HepG2 (cell line): ENCODE measurements at regions not wholly inside any gene's neighbourhood (a gene's known extent, or its start where the extent isn't known, plus 50 kb on each side); places are given as distances from the start of the nearest gene placed in this dataset.

Experiments used
- ATAC-seq: fragments of 200-7000 bp; cut with Tn5 transposase; 3 replicates; pipeline ENCODE4 v1.9.1; 2020; ENCODE audit warnings: mild to moderate bottlenecking, moderate library complexity
- BruUV-seq: library from RNA; stranded (reverse); fragments of 400-500 nt; replicated peaks from 2 replicates; lab custom pipeline; 2021; lab: Mats Ljungman, UMichigan
- CTCF ChIA-PET: fragments of 300-600 bp; formaldehyde crosslinking; extraction: SDS; loops from one replicate; lab custom pipeline; 2021; ENCODE audit warnings: low total read pairs, inconsistent platforms, low intra/inter-chr PET ratio; lab: Yijun Ruan, JAX
- POLR2A ChIA-PET: fragments of 350-600 bp; sonication (Branson Sonifier 250); formaldehyde crosslinking; loops from one replicate; lab custom pipeline; 2020; ENCODE audit warnings: antibody characterized with exemption, inconsistent platforms; lab: Yijun Ruan, JAX
- DNase-seq: peaks from one replicate; pipeline ENCODE4 v3.0.0-alpha.2; 2015; ENCODE audit warnings: low spot score
- FAIRE-seq: peaks from 3 replicates; lab custom pipeline; 2011; peaks lifted over from hg19 to GRCh38; lab: Jason Lieb, UNC
- H2AFZ ChIP-seq: one replicate; pipeline ENCODE4 v1.6.1; 2011; ENCODE audit warnings: low read length, inconsistent platforms
- H3K27ac ChIP-seq: fragments of 300-600 bp; 3 replicates; pipeline ENCODE4 v1.8.0; 2011; ENCODE audit warnings: mixed run types, mild to moderate bottlenecking, mixed read lengths, low read length, inconsistent platforms; ENCODE audit not compliant: insufficient read depth; ENCODE audit errors: extremely low read length
- H3K27me3 ChIP-seq, 2 experiments: fragments of 200-600 bp in 1 of 2; 2 replicates in 1 of 2; 3 replicates in 1 of 2; pipeline versions ENCODE4 v1.6.0 to v1.8.0; 2011; ENCODE audit warnings: low read length in 2 of 2, mild to moderate bottlenecking in 2 of 2, moderate library complexity in 2 of 2, inconsistent platforms in 1 of 2; ENCODE audit not compliant: insufficient read depth in 2 of 2, control insufficient read depth in 1 of 2
- H3K36me3 ChIP-seq, 2 experiments: fragments of 200-600 bp in 1 of 2; replicated peaks in 1 of 2; 2 replicates in 1 of 2; 3 replicates in 1 of 2; pipeline versions ENCODE4 v1.5.1 to v1.8.0; 2011; ENCODE audit warnings: low read length in 2 of 2, inconsistent platforms in 1 of 2; ENCODE audit not compliant: insufficient read depth in 2 of 2, control insufficient read depth in 1 of 2
- H3K4me1 ChIP-seq: 2 replicates; pipeline ENCODE4 v1.5.1; 2012; ENCODE audit warnings: low read length, inconsistent platforms; ENCODE audit not compliant: insufficient read depth
- H3K4me2 ChIP-seq: 2 replicates; pipeline ENCODE4 v1.6.0; 2011; ENCODE audit warnings: low read depth, low read length, inconsistent platforms
- H3K4me3 ChIP-seq, 3 experiments: fragments of 200-600 bp in 1 of 3; sonication (generic), shearing (Covaris generic) in 1 of 3; replicated peaks in 1 of 3; 2 replicates each; pipeline ENCODE4 v1.5.1; 2011 to 2016; ENCODE audit warnings: low read length in 3 of 3, inconsistent platforms in 2 of 3, low read depth in 2 of 3, mild to moderate bottlenecking in 2 of 3, control low read depth in 1 of 3, mixed read lengths in 1 of 3; ENCODE audit not compliant: insufficient read depth in 1 of 3
- H3K79me2 ChIP-seq: one replicate; pipeline ENCODE4 v1.6.1; 2011; ENCODE audit warnings: low read length, inconsistent platforms; ENCODE audit not compliant: insufficient read depth
- H3K9ac ChIP-seq: 2 replicates; pipeline ENCODE4 v1.6.0; 2011; ENCODE audit warnings: mild to moderate bottlenecking, low read depth, low read length, inconsistent platforms; ENCODE audit not compliant: insufficient read depth
- H3K9me3 ChIP-seq: 2 replicates; pipeline ENCODE4 v1.5.1; 2012; ENCODE audit warnings: mild to moderate bottlenecking, low read length
- H4K20me1 ChIP-seq: 2 replicates; pipeline ENCODE4 v1.6.0; 2011; ENCODE audit warnings: inconsistent platforms, mild to moderate bottlenecking, low read length, moderate library complexity; ENCODE audit not compliant: insufficient read depth
- GATAD2A ChIP-seq: IDR thresholded peaks from 2 replicates; pipeline ENCODE4 v1.6.1; 2016
- ZNF34 ChIP-seq: sonication (generic); formaldehyde crosslinking; IDR thresholded peaks from 2 replicates; pipeline ENCODE4 v1.4.0; 2020; ENCODE audit warnings: mild to moderate bottlenecking, missing genetic modification reagents, borderline replicate concordance
- ZNF512 ChIP-seq: sonication (generic); formaldehyde crosslinking; IDR thresholded peaks from 2 replicates; pipeline ENCODE4 v1.4.0; 2020; ENCODE audit warnings: mild to moderate bottlenecking, missing genetic modification reagents
- ZNF564 ChIP-seq: sonication (generic); formaldehyde crosslinking; IDR thresholded peaks from 2 replicates; pipeline ENCODE4 v1.8.1; 2023; ENCODE audit warnings: mild to moderate bottlenecking, missing genetic modification reagents
- WGBS: methylation state at CpG from one replicate; pipeline ENCODE4 v1.1.6; 2017; ENCODE audit warnings: low lambda C conversion rate; 5-methylcytosine and 5-hydroxymethylcytosine counted together
- in situ Hi-C: cut with HindIII; loops from 2 replicates; pipeline ENCODE4 v1.10.0; 2017; ENCODE audit warnings: low pct_unique_long_range_greater_than_20kb; ENCODE audit not compliant: extremely low pct_ligation_motif_present
- intact Hi-C: fragments of 100-400 bp; cut with micrococcal nuclease; formaldehyde crosslinking; loops from one replicate; pipeline ENCODE4 v1.10.0; 2022; ENCODE audit not compliant: unreplicated experiment
- TF ChIP-seq, protein P1 (sequence below): sonication (generic); formaldehyde crosslinking; IDR thresholded peaks from 2 replicates; pipeline ENCODE4; 2020; ENCODE audit warnings: missing genetic modification reagents, mild to moderate bottlenecking, borderline replicate concordance
- TF ChIP-seq, protein P2 (sequence below): sonication (generic); formaldehyde crosslinking; conservative IDR thresholded peaks from 2 replicates; pipeline ENCODE4 v1.4.0; 2020; ENCODE audit warnings: missing genetic modification reagents
- TF ChIP-seq, protein P3 (sequence below): sonication (generic); formaldehyde crosslinking; IDR thresholded peaks from 2 replicates; pipeline ENCODE4 v1.4.0; 2020; ENCODE audit warnings: missing genetic modification reagents

DNA sequence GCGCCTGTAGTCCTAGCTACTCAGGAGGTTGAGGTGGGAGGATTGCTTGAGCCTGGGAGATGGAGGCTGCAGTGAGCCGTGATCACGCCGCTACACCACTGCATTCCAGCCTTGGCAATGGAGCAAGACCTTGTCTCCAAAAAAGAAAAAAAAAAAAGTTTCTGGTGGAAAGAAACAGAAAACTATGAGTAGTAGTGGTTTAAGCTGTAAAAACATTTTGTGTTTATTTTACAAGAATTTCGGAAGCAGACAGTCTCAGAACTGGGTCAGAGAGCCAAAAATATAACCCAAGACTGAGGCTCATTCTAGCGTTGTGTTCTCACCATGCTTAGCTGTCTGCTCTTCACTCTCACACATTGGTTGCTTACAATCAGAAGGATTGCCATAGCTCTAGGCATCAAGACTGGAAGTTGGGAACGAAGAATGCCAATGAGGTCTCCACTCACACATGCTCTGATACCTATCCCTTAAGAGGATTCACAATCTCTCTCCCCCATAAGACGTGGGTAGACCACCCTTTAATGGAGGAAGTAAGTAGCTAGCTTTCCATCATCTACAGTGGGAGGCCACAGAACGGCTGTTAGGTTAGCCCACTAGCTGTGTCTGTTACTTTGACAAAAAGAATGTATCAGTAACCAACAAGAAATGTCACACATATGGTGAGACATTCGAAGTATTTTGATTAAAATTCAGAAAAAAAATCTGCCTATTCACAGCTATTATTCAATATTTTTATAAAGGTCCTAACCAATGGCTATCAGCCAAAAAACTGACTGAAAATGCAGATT lies 117.6 kb upstream of the RASSF8 start:
- DNase-seq, result no peak
- Histone ChIP-seq H3K27ac (no peak overlapping the region), H3K9me3 (no peaks in the 10 kb centered on the region), H3K4me3 (no peak overlapping the region), H3K9ac (no peak overlapping the region), H3K79me2 (no peaks in the 10 kb centered on the region), H2AFZ (no peak overlapping the region), H4K20me1 (no peaks in the 10 kb centered on the region), H3K4me2 (no peak overlapping the region), H3K4me1 (no peaks in the 10 kb centered on the region), H3K36me3 (no peaks in the 10 kb centered on the region), H3K27me3 (no peaks in the 10 kb centered on the region)
- no peak for FAIRE-seq
- in situ Hi-C loops (no loop called here), intact Hi-C loops (no loop called here)
- BruUV-seq, result no TSS peak
- POLR2A ChIA-PET, result no interaction called here
- CTCF ChIA-PET, result no interaction called here
- no peak for ATAC-seq
- WGBS, result 31% methylated on average over 10 of the region's 10 CpGs
- TF ChIP-seq, protein P1, sequence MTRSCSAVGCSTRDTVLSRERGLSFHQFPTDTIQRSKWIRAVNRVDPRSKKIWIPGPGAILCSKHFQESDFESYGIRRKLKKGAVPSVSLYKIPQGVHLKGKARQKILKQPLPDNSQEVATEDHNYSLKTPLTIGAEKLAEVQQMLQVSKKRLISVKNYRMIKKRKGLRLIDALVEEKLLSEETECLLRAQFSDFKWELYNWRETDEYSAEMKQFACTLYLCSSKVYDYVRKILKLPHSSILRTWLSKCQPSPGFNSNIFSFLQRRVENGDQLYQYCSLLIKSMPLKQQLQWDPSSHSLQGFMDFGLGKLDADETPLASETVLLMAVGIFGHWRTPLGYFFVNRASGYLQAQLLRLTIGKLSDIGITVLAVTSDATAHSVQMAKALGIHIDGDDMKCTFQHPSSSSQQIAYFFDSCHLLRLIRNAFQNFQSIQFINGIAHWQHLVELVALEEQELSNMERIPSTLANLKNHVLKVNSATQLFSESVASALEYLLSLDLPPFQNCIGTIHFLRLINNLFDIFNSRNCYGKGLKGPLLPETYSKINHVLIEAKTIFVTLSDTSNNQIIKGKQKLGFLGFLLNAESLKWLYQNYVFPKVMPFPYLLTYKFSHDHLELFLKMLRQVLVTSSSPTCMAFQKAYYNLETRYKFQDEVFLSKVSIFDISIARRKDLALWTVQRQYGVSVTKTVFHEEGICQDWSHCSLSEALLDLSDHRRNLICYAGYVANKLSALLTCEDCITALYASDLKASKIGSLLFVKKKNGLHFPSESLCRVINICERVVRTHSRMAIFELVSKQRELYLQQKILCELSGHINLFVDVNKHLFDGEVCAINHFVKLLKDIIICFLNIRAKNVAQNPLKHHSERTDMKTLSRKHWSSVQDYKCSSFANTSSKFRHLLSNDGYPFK (CRISPR knock-in tag), result no peak
- TF ChIP-seq GATAD2A (CRISPR knock-in tag) (no peak), ZNF34 (CRISPR knock-in tag) (no peak), ZNF512 (CRISPR knock-in tag) (no peak), ZNF564 (CRISPR knock-in tag) (no peak)
- TF ChIP-seq, protein P2, sequence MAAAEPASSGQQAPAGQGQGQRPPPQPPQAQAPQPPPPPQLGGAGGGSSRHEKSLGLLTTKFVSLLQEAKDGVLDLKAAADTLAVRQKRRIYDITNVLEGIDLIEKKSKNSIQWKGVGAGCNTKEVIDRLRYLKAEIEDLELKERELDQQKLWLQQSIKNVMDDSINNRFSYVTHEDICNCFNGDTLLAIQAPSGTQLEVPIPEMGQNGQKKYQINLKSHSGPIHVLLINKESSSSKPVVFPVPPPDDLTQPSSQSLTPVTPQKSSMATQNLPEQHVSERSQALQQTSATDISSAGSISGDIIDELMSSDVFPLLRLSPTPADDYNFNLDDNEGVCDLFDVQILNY (CRISPR knock-in tag), result no peak
- TF ChIP-seq, protein P3, sequence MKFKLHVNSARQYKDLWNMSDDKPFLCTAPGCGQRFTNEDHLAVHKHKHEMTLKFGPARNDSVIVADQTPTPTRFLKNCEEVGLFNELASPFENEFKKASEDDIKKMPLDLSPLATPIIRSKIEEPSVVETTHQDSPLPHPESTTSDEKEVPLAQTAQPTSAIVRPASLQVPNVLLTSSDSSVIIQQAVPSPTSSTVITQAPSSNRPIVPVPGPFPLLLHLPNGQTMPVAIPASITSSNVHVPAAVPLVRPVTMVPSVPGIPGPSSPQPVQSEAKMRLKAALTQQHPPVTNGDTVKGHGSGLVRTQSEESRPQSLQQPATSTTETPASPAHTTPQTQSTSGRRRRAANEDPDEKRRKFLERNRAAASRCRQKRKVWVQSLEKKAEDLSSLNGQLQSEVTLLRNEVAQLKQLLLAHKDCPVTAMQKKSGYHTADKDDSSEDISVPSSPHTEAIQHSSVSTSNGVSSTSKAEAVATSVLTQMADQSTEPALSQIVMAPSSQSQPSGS (CRISPR knock-in tag), result no peak
